Prostate gland (tissue), 2 donors: ENCODE measurements at regions not wholly inside any gene's neighbourhood (a gene's known extent, or its start where the extent isn't known, plus 50 kb on each side); places are given as distances from the start of the nearest gene placed in this dataset.
"Not testable (repeated sequence)": the region's sequence is repeated elsewhere in the genome, so short reads cannot be mapped to it uniquely, and the experiment has no call there.

ENCODE experiments used
- DNase-seq: peaks from one replicate; pipeline ENCODE4 v3.0.0-alpha.2; 2019; ENCODE audit warnings: low spot score
- H3K27ac ChIP-seq, 2 donors: fragments of 200-600 bp; sonication (generic); 2 replicates each; pipeline ENCODE4 v1.5.1; 2017 to 2019
- H3K27me3 ChIP-seq: fragments of 200-600 bp; sonication (generic); replicated peaks from 2 replicates; pipeline ENCODE4 v1.5.1; 2019; ENCODE audit not compliant: insufficient read depth
- H3K36me3 ChIP-seq, 2 donors: fragments of 200-600 bp; sonication (generic); 1 replicate in 1 of 2; 2 replicates in 1 of 2; pipeline versions ENCODE4 v1.5.1 to v1.8.1; 2017 to 2019
- H3K4me1 ChIP-seq: fragments of 200-600 bp; sonication (generic); replicated peaks from 2 replicates; pipeline ENCODE4 v1.5.1; 2019
- H3K4me3 ChIP-seq, 2 donors: fragments of 200-600 bp; sonication (generic); 2 replicates each; pipeline ENCODE4 v1.5.1; 2017 to 2019
- H3K9me3 ChIP-seq: fragments of 200-600 bp; sonication (generic); 2 replicates; pipeline ENCODE4 v1.5.1; 2017
- POLR2A ChIP-seq: fragments of 450-650 bp; IDR thresholded peaks from one replicate; pipeline ENCODE4 v1.6.1; 2016; ENCODE audit warnings: antibody characterized with exemption, mild to moderate bottlenecking
- POLR2AphosphoS5 ChIP-seq: sonication (generic); formaldehyde crosslinking; IDR thresholded peaks from one replicate; pipeline ENCODE4 v1.6.1; 2017; ENCODE audit warnings: antibody characterized with exemption
- WGBS: methylation state at CpG from one replicate; pipeline ENCODE4 v1.1.5; 2018; 5-methylcytosine and 5-hydroxymethylcytosine counted together
- intact Hi-C: fragments of 100-400 bp; cut with DNase I; formaldehyde crosslinking; loops from one replicate; pipeline ENCODE4 v1.14.2; 2022
- TF ChIP-seq, protein P1 (sequence below), 4 experiments: fragments of 200-600 bp in 2 of 4; fragments of 450-650 bp in 2 of 4; sonication (generic) in 2 of 4; IDR thresholded peaks; 1 replicate in 3 of 4; 2 replicates in 1 of 4; pipeline ENCODE4 v1.5.1; 2016 to 2019; ENCODE audit warnings: antibody characterized with exemption in 4 of 4, mild to moderate bottlenecking in 2 of 4, moderate library complexity in 2 of 4

DNA sequence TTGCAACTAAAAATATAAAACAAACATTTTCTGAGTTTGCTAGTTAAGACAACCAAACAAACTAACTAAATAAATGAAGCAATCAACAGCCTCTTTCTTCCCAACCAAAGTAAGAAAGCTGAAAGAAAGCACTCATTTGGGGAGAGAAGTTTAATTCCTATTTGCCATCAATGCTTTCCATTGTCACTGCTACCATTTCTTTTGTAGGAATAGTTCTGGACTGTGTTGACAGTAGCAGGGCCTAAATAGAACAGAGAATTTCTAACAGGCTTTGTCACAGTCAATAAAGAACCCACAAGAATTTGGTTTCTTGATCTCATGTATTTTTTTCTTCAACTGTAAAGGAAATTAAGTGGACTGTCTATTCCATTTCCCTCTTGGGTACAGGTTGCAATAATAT lies 1886.4 kb upstream of the TENM3 start:
- Histone ChIP-seq H3K27me3 (no peaks in the 10 kb centered on the region), H3K27ac (no peak overlapping the region), H3K36me3 (no peaks in the 10 kb centered on the region), H3K9me3 (no peaks in the 10 kb centered on the region), H3K4me1 (no peaks in the 10 kb centered on the region), H3K4me3 (no peak overlapping the region)
- DNase-seq = no peak
- intact Hi-C loops = no loop called here
- TF ChIP-seq POLR2A = no peak
- no peak for TF ChIP-seq POLR2AphosphoS5

DNA sequence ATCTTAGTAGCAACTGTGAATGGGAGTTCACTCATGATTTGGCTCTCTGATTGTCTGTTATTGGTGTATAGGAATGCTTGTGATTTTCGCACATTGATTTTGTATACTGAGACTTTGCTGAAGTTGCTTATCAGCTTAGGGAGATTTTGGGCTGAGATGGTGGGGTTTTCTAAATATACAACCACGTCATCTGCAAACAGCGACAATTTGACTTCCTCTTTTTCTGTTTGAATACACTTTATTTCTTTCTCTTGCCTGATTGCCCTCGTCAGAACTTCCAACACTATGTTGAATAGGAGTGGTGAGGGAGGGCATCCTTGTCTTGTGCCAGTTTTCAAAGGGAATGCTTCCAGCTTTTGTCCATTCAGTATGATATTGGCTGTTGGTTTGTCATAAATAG lies 1883.1 kb upstream of the TENM3 start:
- 73% methylated on average over 4 of the region's 4 CpGs for WGBS
- H3K27me3 ChIP-seq, H3K9me3 ChIP-seq, H3K4me1 ChIP-seq, DNase-seq, H3K27ac ChIP-seq, intact Hi-C loops, H3K36me3 ChIP-seq, H3K4me3 ChIP-seq: not testable (repeated sequence)

DNA sequence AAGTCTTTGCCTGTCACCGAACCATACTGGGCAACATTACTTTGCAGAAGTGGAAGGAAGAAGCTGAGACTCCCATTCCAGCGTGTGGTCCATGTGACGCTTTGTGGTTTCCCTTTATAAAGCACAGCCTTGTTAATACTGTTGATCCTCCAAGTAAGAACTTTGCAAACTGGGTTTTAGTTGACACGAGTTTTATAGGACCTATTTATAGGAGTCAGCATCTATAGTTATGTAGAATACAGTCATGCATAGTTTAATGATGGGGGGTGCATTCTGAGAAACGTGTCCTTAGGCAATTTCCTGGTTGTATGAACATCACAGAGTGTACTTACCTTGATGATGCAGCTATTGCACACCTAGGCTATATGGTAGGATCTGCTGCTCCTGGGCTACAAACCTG lies 1879.4 kb upstream of the TENM3 start:
- Histone ChIP-seq H3K36me3 (no peaks in the 10 kb centered on the region), H3K4me1 (no peaks in the 10 kb centered on the region), H3K27me3 (no peaks in the 10 kb centered on the region), H3K4me3 (no peak overlapping the region), H3K9me3 (no peaks in the 10 kb centered on the region), H3K27ac (no peak overlapping the region)
- 34% methylated on average over 5 of the region's 5 CpGs for WGBS
- intact Hi-C loops = no loop called here
- DNase-seq = no peak
- TF ChIP-seq POLR2AphosphoS5 (no peak), POLR2A (no peak)
- TF ChIP-seq, protein P1, sequence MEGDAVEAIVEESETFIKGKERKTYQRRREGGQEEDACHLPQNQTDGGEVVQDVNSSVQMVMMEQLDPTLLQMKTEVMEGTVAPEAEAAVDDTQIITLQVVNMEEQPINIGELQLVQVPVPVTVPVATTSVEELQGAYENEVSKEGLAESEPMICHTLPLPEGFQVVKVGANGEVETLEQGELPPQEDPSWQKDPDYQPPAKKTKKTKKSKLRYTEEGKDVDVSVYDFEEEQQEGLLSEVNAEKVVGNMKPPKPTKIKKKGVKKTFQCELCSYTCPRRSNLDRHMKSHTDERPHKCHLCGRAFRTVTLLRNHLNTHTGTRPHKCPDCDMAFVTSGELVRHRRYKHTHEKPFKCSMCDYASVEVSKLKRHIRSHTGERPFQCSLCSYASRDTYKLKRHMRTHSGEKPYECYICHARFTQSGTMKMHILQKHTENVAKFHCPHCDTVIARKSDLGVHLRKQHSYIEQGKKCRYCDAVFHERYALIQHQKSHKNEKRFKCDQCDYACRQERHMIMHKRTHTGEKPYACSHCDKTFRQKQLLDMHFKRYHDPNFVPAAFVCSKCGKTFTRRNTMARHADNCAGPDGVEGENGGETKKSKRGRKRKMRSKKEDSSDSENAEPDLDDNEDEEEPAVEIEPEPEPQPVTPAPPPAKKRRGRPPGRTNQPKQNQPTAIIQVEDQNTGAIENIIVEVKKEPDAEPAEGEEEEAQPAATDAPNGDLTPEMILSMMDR (IDR thresholded peaks at IDR 0.05) = no peak

DNA sequence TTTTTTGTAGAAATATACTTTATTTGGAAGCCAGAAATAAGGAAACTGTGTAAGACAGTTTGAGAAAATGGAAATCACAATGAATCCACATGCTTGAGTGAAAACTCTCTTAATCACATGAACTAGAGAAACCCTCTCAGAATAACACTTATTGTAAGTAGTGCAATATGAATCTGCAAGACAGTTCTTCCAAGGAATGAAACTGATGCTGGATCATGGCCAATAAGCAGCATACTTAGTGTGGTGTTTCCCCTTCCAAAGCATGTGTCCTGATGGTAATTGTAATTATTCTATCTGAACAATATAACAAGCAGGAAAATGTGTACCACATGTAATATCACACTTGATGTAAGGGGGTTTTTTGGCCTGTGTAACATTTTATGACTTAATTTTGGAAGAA lies 1870.5 kb upstream of the TENM3 start:
- Histone ChIP-seq H3K36me3 (no peaks in the 10 kb centered on the region), H3K27me3 (no peaks in the 10 kb centered on the region), H3K4me3 (no peak overlapping the region), H3K4me1 (no peaks in the 10 kb centered on the region), H3K9me3 (no peaks in the 10 kb centered on the region), H3K27ac (no peak overlapping the region)
- intact Hi-C loops = no loop called here
- no peak for TF ChIP-seq POLR2A
- TF ChIP-seq, protein P1 (IDR thresholded peaks at IDR 0.05) = no peak
- no peak for TF ChIP-seq POLR2AphosphoS5
- DNase-seq = no peak

DNA sequence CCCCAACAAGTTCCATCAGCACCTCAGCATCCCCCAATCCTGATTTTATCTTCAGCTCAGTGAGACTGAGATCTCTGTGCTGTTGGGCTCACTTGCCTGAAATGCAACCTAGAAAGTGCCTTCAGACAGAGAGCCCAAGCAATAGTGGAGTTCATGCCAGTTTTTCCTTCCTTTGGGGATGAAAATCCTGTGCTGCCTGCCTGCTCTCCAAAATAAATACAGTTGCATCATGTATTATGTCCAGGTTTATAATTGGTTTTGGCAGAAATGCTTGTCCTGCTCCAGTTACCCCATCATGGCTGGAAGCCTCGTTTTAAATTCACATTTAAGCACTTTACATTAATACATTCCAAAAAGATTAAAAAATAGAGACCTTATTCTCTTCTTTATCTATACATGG lies 1865.5 kb upstream of the TENM3 start:
- Histone ChIP-seq H3K4me3 (no peak overlapping the region), H3K4me1 (no peaks in the 10 kb centered on the region), H3K27me3 (no peaks in the 10 kb centered on the region), H3K36me3 (no peaks in the 10 kb centered on the region), H3K27ac (no peak overlapping the region), H3K9me3 (no peaks in the 10 kb centered on the region)
- TF ChIP-seq POLR2A (no peak), POLR2AphosphoS5 (no peak)
- intact Hi-C loops = no loop called here
- 33% methylated on average over 1 of the region's 1 CpG for WGBS
- no peak for DNase-seq

DNA sequence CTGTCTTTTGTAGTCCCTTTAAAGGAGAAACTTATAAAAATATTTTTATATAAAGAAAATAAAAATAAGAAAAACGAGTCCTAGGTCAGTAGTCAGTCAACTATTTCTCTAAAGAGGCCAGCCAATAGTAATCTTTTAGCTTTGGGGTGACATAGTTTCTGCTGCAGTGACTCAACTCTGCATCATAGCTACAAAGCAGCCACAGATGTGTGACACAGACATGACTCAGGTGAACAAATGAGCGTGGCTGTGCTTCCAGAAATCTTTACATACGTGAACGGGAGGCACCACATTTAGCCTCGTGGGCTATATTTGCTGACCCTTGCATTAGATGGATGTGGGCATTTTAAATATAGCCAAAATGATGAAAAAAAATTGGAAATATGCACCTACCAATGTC lies 1862.5 kb upstream of the TENM3 start:
- DNase-seq = no peak
- Histone ChIP-seq H3K27ac (no peak overlapping the region), H3K4me3 (no peak overlapping the region), H3K27me3 (no peaks in the 10 kb centered on the region), H3K9me3 (no peaks in the 10 kb centered on the region), H3K36me3 (no peaks in the 10 kb centered on the region), H3K4me1 (no peaks in the 10 kb centered on the region)
- no peak for TF ChIP-seq POLR2AphosphoS5
- no peak for TF ChIP-seq POLR2A
- TF ChIP-seq, protein P1 (IDR thresholded peaks at IDR 0.05) = no peak
- intact Hi-C loops = no loop called here
- WGBS = 76% methylated on average over 5 of the region's 5 CpGs
